Spleen (tissue), 7 donors: ENCODE measurements at regions not wholly inside any gene's neighbourhood (a gene's known extent, or its start where the extent isn't known, plus 50 kb on each side); places are given as distances from the start of the nearest gene placed in this dataset.

Source experiments
- POLR2A ChIP-seq, 3 donors: fragments of 450-650 bp; IDR thresholded peaks; one replicate each; pipeline ENCODE4 v1.5.1; 2017; ENCODE audit warnings: antibody characterized with exemption in 3 of 3, mild to moderate bottlenecking in 1 of 3
- POLR2AphosphoS5 ChIP-seq, 3 donors: sonication (generic); formaldehyde crosslinking; IDR thresholded peaks; one replicate each; pipeline ENCODE4 v1.5.1; 2017; ENCODE audit warnings: antibody characterized with exemption in 3 of 3
- TF ChIP-seq, protein P1 (sequence below), 11 experiments: fragments of 200-600 bp in 7 of 11; fragments of 450-650 bp in 4 of 11; sonication (generic) in 4 of 11; IDR thresholded peaks in 8 of 11; conservative IDR thresholded peaks in 3 of 11; 1 replicate in 7 of 11; 2 replicates in 4 of 11; pipeline versions ENCODE4 v1.4.0 to v1.8.0; 2016 to 2021; ENCODE audit warnings: antibody characterized with exemption in 11 of 11, inconsistent platforms in 4 of 11, mild to moderate bottlenecking in 1 of 11
- donor health status: DM: no; HTN: no; CAD: no; lungs with moderate emphysema.
- donor health status: DM: no; HTN: no; CAD: no.
- donor health status: DM: no; HTN: no; CAD: no.

DNA sequence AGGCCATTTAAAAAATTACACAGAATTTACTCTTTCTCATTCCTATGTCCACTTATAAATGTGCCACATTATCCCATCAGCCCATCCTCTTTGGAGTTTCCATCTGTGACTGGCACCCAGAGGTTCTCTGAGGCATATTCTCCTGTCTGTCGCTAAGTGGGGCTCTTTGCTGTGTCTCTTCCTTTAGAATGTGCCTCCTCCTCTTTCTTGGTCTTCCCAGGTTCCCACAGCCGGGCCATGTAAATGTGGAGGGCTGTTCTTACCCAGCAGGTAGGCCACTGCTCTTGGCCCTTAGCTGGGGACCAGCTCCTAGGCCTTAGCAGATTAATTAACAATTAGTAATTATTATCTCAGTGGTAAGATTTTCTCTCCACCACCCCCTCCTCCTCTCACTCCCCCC is 167.0 kb downstream of the INSIG2 start:
- TF ChIP-seq, protein P1, sequence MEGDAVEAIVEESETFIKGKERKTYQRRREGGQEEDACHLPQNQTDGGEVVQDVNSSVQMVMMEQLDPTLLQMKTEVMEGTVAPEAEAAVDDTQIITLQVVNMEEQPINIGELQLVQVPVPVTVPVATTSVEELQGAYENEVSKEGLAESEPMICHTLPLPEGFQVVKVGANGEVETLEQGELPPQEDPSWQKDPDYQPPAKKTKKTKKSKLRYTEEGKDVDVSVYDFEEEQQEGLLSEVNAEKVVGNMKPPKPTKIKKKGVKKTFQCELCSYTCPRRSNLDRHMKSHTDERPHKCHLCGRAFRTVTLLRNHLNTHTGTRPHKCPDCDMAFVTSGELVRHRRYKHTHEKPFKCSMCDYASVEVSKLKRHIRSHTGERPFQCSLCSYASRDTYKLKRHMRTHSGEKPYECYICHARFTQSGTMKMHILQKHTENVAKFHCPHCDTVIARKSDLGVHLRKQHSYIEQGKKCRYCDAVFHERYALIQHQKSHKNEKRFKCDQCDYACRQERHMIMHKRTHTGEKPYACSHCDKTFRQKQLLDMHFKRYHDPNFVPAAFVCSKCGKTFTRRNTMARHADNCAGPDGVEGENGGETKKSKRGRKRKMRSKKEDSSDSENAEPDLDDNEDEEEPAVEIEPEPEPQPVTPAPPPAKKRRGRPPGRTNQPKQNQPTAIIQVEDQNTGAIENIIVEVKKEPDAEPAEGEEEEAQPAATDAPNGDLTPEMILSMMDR (IDR thresholded peaks at IDR 0.05 in 8 of 11, conservative IDR thresholded peaks at IDR 0.05 in 3 of 11): no peak
- no peak for TF ChIP-seq POLR2AphosphoS5 (IDR thresholded peaks at IDR 0.05)
- TF ChIP-seq POLR2A (IDR thresholded peaks at IDR 0.05): no peak
